GM19452 (cell line): ENCODE measurements at regions not wholly inside any gene's neighbourhood (a gene's known extent, or its start where the extent isn't known, plus 50 kb on each side); places are given as distances from the start of the nearest gene placed in this dataset.
A peak's percentile ranks its signal among the peaks of the same experiment; 100 is the strongest.

ENCODE experiments used
- ATAC-seq: cut with Tn5 transposase; IDR thresholded peaks from one replicate; pipeline ENCODE4 v1.9.1; 2021; ENCODE audit not compliant: unreplicated experiment

- no peak for ATAC-seq
Measured at GRCh38 chr10:22770270-22770669, 55.9 kb upstream of the PIP4K2A start.

GRCh38 chr10:22767859-22768258, 53.5 kb upstream of the PIP4K2A start:
- ATAC-seq, result no peak

- no peak for ATAC-seq
Measured at GRCh38 chr10:22766693-22767092, 52.3 kb upstream of the PIP4K2A start.

GRCh38 chr10:22765660-22766547, 51.5 kb upstream of the PIP4K2A start:
- peak; percentile 60 for ATAC-seq

- no peak for ATAC-seq
Measured at GRCh38 chr10:22764639-22765038, 50.3 kb upstream of the PIP4K2A start.
